ENCODE measurements at regions not wholly inside any gene's neighbourhood (a gene's known extent, or its start where the extent isn't known, plus 50 kb on each side); places are given as distances from the start of the nearest gene placed in this dataset.

DNA sequence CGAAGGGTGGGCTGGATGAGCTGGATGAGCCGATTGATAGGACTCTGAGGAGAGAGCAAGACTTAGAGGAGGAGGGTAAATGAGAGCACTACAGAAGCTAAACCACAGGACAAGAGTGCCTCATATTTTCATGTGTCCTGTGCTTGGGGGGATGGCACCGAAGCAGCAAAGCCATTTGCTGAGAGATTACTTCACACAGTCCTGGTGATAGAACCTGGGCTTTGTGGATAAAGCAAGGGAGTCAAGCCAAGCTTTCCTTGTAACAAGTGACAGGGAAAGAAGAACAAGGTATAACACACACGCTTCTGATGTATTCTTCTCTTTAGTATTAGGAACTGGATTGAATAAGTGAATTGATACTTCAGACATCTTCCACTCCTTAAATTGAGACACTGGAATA lies 253.7 kb downstream of the ANKRD7 start:
- no peak for DNase-seq (ENCODE audit: low read depth)
- H3K4me3 ChIP-seq (ENCODE audit: low read depth, low read length): no peak overlapping the region
- TF ChIP-seq, protein P1, sequence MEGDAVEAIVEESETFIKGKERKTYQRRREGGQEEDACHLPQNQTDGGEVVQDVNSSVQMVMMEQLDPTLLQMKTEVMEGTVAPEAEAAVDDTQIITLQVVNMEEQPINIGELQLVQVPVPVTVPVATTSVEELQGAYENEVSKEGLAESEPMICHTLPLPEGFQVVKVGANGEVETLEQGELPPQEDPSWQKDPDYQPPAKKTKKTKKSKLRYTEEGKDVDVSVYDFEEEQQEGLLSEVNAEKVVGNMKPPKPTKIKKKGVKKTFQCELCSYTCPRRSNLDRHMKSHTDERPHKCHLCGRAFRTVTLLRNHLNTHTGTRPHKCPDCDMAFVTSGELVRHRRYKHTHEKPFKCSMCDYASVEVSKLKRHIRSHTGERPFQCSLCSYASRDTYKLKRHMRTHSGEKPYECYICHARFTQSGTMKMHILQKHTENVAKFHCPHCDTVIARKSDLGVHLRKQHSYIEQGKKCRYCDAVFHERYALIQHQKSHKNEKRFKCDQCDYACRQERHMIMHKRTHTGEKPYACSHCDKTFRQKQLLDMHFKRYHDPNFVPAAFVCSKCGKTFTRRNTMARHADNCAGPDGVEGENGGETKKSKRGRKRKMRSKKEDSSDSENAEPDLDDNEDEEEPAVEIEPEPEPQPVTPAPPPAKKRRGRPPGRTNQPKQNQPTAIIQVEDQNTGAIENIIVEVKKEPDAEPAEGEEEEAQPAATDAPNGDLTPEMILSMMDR (IDR thresholded peaks at IDR 0.05; ENCODE audit: control insufficient read depth, extremely low read depth, insufficient read depth): no peak

DNA sequence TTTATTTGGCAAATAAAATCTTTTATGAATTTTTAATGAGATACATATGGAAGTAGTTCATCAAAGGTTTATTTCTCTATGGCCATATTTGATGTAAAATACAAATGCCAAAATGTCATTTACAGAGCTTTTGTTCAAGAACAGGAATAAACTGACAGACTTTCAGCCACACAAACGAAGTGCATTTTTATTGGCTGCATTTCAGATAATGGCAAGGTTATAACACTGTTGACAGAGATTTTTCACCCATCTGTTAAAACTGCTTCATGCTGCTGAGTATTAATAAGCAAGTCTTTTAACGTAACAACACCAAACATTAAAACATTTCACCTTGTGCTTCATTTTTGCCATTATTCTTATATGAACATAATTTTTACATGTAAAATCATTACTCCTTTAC lies 254.4 kb downstream of the ANKRD7 start:
- H3K4me3 ChIP-seq (ENCODE audit: low read depth, low read length): no peak overlapping the region
- TF ChIP-seq, protein P1 (IDR thresholded peaks at IDR 0.05; ENCODE audit: control insufficient read depth, extremely low read depth, insufficient read depth): no peak
- no peak for DNase-seq (ENCODE audit: low read depth)

DNA sequence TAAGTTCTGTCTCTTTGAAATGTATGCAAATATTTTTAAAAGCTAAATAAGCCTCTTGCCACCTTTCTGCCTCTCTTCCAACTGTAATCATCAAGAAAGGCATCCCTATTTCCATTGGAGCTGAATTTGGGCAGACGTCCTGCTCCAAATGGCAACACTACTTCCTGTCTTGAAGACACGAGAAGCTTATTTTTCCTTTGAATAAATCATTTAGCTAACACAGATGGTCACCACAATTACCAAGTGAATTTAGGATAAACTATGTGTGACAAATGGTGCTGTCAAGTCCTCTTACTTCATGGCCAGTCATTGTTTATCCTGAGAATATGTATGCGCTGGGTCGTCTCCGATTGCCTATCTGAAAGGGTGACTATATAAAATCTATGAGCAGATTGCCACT lies 268.0 kb downstream of the ANKRD7 start:
- no peak for DNase-seq (ENCODE audit: low read depth)
- no peak overlapping the region for H3K4me3 ChIP-seq (ENCODE audit: low read depth, low read length)
- TF ChIP-seq, protein P1 (IDR thresholded peaks at IDR 0.05; ENCODE audit: control insufficient read depth, extremely low read depth, insufficient read depth): no peak

DNA sequence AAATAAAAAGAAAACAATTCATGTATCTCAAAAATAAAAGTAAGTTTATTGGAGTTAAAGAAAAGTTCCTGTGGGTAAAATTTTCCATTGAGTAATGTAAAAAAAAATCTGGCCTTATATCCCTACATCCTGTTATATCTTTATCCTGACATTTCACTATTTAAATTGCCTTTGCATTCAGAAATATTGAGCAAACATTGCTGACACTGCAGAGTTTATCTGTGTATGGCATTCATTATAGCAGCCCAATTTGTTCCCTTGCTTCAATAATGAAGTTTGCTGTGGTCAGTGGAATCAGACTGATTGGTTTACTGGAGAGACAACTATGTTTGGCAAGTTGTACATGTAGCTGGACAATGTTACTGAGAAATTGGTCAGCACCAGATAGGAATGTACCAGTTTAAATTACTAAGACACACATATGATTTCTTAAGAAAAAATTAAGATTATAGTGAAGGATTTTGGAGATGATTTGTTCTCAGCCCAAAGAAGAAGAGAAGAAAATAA lies 271.7 kb downstream of the ANKRD7 start:
- no peak for DNase-seq (ENCODE audit: low read depth)
- TF ChIP-seq, protein P1 (IDR thresholded peaks at IDR 0.05; ENCODE audit: control insufficient read depth, extremely low read depth, insufficient read depth): no peak
- H3K4me3 ChIP-seq (ENCODE audit: low read depth, low read length): no peak overlapping the region

DNA sequence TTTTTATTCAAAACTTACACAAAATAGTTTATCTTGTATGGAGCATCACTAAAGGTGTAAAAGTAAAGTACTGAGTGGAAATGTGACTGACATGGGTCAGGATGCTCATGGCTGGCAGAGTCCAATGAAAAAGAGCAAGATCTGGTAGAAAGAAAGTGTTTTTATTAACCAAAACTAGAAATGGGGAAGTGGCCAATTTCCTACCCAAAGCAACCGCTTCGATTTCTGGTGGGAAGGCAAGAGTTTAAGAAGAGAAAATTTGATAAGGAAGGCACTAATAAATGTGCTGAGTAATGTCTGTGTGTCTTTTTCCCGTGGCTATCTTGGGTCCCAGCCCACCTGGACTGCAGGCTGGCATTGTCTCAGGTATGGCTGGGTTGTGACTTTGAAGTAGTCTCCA lies 277.7 kb downstream of the ANKRD7 start:
- no peak for DNase-seq (ENCODE audit: low read depth)
- no peak overlapping the region for H3K4me3 ChIP-seq (ENCODE audit: low read depth, low read length)
- TF ChIP-seq, protein P1 (IDR thresholded peaks at IDR 0.05; ENCODE audit: control insufficient read depth, extremely low read depth, insufficient read depth): no peak

DNA sequence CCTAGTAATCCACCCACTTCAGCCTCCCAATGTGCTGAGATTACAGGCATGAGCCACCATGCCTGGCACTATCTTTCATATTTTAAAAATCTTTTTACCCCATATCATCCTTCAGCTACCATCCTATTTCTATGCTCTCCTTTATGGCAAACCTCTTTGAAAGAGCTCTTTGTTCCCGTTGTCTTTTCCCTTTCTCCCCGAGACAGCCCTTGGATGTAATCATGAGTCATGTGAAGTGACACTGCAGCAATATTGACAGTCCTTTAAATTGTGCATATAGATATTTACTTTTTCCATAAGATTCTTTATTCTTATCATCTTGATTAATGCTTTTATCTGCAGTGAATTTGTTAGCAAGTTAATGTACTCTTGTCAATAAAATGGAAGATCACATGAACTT lies 286.6 kb downstream of the ANKRD7 start:
- no peak for DNase-seq (ENCODE audit: low read depth)
- TF ChIP-seq, protein P1 (IDR thresholded peaks at IDR 0.05; ENCODE audit: control insufficient read depth, extremely low read depth, insufficient read depth): no peak
- H3K4me3 ChIP-seq (ENCODE audit: low read depth, low read length): no peak overlapping the region

DNA sequence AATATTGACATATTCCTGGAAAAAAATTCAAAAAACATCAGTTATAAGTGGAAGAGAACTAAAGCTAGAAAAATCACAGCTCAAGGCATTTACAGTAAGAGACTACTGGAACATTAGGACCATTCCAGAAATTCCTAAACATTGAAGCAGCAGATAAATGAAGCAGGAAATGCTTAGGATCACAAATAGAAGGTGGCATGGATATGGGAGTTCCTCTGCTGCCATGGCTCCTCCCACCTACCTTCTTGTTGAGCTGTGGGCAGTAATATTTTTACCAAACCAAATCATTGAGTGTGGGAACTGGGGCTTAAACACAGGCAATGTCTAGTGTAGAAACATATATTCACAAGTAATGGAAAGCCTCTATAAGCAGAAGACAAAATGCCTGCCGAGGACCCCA lies 292.8 kb downstream of the ANKRD7 start:
- TF ChIP-seq, protein P1 (IDR thresholded peaks at IDR 0.05; ENCODE audit: control insufficient read depth, extremely low read depth, insufficient read depth): no peak
- DNase-seq (ENCODE audit: low read depth): no peak
- no peak overlapping the region for H3K4me3 ChIP-seq (ENCODE audit: low read depth, low read length)

Measured in LNCaP clone FGC (cell line).